K562 (cell line): ENCODE measurements at regions not wholly inside any gene's neighbourhood (a gene's known extent, or its start where the extent isn't known, plus 50 kb on each side); places are given as distances from the start of the nearest gene placed in this dataset.
A peak's percentile ranks its signal among the peaks of the same experiment; 100 is the strongest.

Source experiments
- ATAC-seq: fragments of 200-7000 bp; cut with Tn5 transposase; 3 replicates; pipeline ENCODE4 v1.9.1; 2020; ENCODE audit warnings: moderate library complexity
- BruUV-seq: library from RNA; stranded (reverse); fragments of 400-500 nt; replicated peaks from 2 replicates; lab custom pipeline; 2021; lab: Mats Ljungman, UMichigan
- CTCF ChIA-PET: fragments of 300-600 bp; formaldehyde crosslinking; extraction: SDS; loops from one replicate; lab custom pipeline; 2021; ENCODE audit warnings: low intra/inter-chr PET ratio; lab: Yijun Ruan, JAX
- POLR2A ChIA-PET: fragments of 300-600, 350-650 bp; sonication (Branson Sonifier 250); formaldehyde crosslinking; extraction: SDS; loops from one replicate; lab custom pipeline; 2021; ENCODE audit warnings: antibody characterized with exemption, inconsistent platforms; lab: Yijun Ruan, JAX
- DNase-seq, 4 experiments: peaks; one replicate each; pipeline versions ENCODE4 v3.0.0 to v3.0.0-alpha.2; 2011 to 2018; ENCODE audit warnings: low spot score in 3 of 4, mixed read lengths in 3 of 4; ENCODE audit errors: extremely low read depth in 1 of 4
- FAIRE-seq: peaks from 2 replicates; lab custom pipeline; 2011; peaks lifted over from hg19 to GRCh38; lab: Jason Lieb, UNC
- H2AFZ ChIP-seq: 2 replicates; pipeline ENCODE4 v1.6.0; 2011; ENCODE audit warnings: low read depth, low read length, control low read depth, inconsistent platforms
- H3K27ac ChIP-seq: fragments of 200-600 bp; 3 replicates; pipeline ENCODE4 v1.8.0; 2011; ENCODE audit warnings: low read depth, mild to moderate bottlenecking, control low read depth, inconsistent platforms, low read length, moderate library complexity, mixed read lengths; ENCODE audit errors: extremely low read depth
- H3K27me3 ChIP-seq, 2 experiments: fragments of 300-600 bp in 1 of 2; 2 replicates in 1 of 2; 3 replicates in 1 of 2; pipeline versions ENCODE4 v1.6.0 to v1.8.0; 2011; ENCODE audit warnings: inconsistent platforms in 2 of 2, low read length in 2 of 2, mild to moderate bottlenecking in 1 of 2, mixed read lengths in 1 of 2, moderate library complexity in 1 of 2; ENCODE audit not compliant: control insufficient read depth in 2 of 2, insufficient read depth in 2 of 2
- H3K36me3 ChIP-seq: fragments of 300-600 bp; 3 replicates; pipeline ENCODE4 v1.8.0; 2011; ENCODE audit warnings: mild to moderate bottlenecking, low read length, inconsistent platforms; ENCODE audit not compliant: control insufficient read depth, insufficient read depth
- H3K4me1 ChIP-seq, 2 experiments: fragments of 200-600 bp in 1 of 2; replicated peaks in 1 of 2; 2 replicates in 1 of 2; 3 replicates in 1 of 2; pipeline versions ENCODE4 v1.5.1 to v1.8.0; 2011; ENCODE audit warnings: inconsistent platforms in 2 of 2, low read length in 2 of 2, mild to moderate bottlenecking in 1 of 2, mixed read lengths in 1 of 2, moderate library complexity in 1 of 2; ENCODE audit not compliant: control insufficient read depth in 2 of 2, insufficient read depth in 2 of 2
- H3K4me2 ChIP-seq: 2 replicates; pipeline ENCODE4 v1.6.1; 2011; ENCODE audit warnings: low read length, control low read depth, inconsistent platforms, mixed read lengths; ENCODE audit not compliant: insufficient read depth
- H3K4me3 ChIP-seq: fragments of 200-600 bp; sonication (generic), shearing (Covaris generic); 2 replicates; pipeline ENCODE4 v1.5.1; 2016; ENCODE audit warnings: control low read depth, inconsistent platforms
- H3K79me2 ChIP-seq: fragments of 200-600 bp; 3 replicates; pipeline ENCODE4 v1.8.0; 2011; ENCODE audit warnings: low read length, inconsistent platforms; ENCODE audit not compliant: control insufficient read depth, insufficient read depth
- H3K9ac ChIP-seq, 2 experiments: 2 replicates each; pipeline versions ENCODE4 v1.6.0 to v1.6.1; 2011; ENCODE audit warnings: low read depth in 2 of 2, low read length in 2 of 2, control low read depth in 1 of 2, inconsistent platforms in 1 of 2, mild to moderate bottlenecking in 1 of 2, mixed read lengths in 1 of 2; ENCODE audit not compliant: insufficient read depth in 1 of 2
- H3K9me1 ChIP-seq: one replicate; pipeline ENCODE4 v1.6.0; 2011; ENCODE audit warnings: inconsistent platforms, mild to moderate bottlenecking, low read length, moderate library complexity; ENCODE audit not compliant: control insufficient read depth, insufficient read depth
- H3K9me3 ChIP-seq: replicated peaks from 2 replicates; pipeline ENCODE4 v1.5.1; 2011; ENCODE audit warnings: low read depth, low read length, inconsistent platforms; ENCODE audit not compliant: control insufficient read depth, insufficient read depth
- H4K20me1 ChIP-seq: replicated peaks from 2 replicates; pipeline ENCODE4 v1.6.1; 2011; ENCODE audit warnings: low read length, inconsistent platforms, mixed read lengths; ENCODE audit not compliant: control insufficient read depth, insufficient read depth
- BHLHE40 ChIP-seq: IDR thresholded peaks from 2 replicates; pipeline ENCODE4 v1.6.1; 2011; ENCODE audit warnings: low read length, improper control_type of control experiment
- E2F1 ChIP-seq: sonication (generic); formaldehyde crosslinking; IDR thresholded peaks from 2 replicates; pipeline ENCODE4 v1.8.1; 2023; ENCODE audit warnings: mild to moderate bottlenecking, missing genetic modification reagents, moderate library complexity
- WGBS: fragments of 100-300 bp; shearing (Covaris generic); methylation state at CpG from one replicate; pipeline ENCODE4 v1.1.6; 2016; ENCODE audit warnings: low coverage, mixed read lengths; ENCODE audit not compliant: insufficient coverage; ENCODE audit errors: missing lambda C conversion rate; 5-methylcytosine and 5-hydroxymethylcytosine counted together
- in situ Hi-C: fragments of 300-500 bp; cut with MboI; formaldehyde crosslinking; loops from 4 replicates; pipeline ENCODE4 v1.15.0; 2018; ENCODE audit warnings: inconsistent platforms, mixed read lengths
- intact Hi-C: fragments of 100-400 bp; cut with micrococcal nuclease; formaldehyde crosslinking; loops from 2 replicates; pipeline ENCODE4 v1.14.2; 2022
- TF ChIP-seq, protein P1 (sequence below): sonication (generic); formaldehyde crosslinking; IDR thresholded peaks from 2 replicates; pipeline ENCODE4 v1.8.1; 2023; ENCODE audit warnings: mild to moderate bottlenecking, missing genetic modification reagents

- ATAC-seq (no peak), FAIRE-seq (no peak)
- POLR2A ChIA-PET = interaction anchor here (0.7 kb wide), 1 partner anchor 548 kb away, joined by 3 read pairs; no protein-coding TSS in a partner anchor
- no peak overlapping the region for H2AFZ ChIP-seq
- peak; percentile 34; the same call in 1 of the 2 replicates for TF ChIP-seq BHLHE40
- TF ChIP-seq, protein P1, sequence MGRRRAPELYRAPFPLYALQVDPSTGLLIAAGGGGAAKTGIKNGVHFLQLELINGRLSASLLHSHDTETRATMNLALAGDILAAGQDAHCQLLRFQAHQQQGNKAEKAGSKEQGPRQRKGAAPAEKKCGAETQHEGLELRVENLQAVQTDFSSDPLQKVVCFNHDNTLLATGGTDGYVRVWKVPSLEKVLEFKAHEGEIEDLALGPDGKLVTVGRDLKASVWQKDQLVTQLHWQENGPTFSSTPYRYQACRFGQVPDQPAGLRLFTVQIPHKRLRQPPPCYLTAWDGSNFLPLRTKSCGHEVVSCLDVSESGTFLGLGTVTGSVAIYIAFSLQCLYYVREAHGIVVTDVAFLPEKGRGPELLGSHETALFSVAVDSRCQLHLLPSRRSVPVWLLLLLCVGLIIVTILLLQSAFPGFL (CRISPR knock-in tag) = no peak
- TF ChIP-seq, all 486 proteins: peak for 1
- no TSS peak for BruUV-seq
- DNase-seq = no peak
- WGBS = 69% methylated on average over 10 of the region's 10 CpGs
- Histone ChIP-seq H3K9ac (no peak overlapping the region), H3K4me2 (no peak overlapping the region), H3K36me3 (no peaks in the 10 kb centered on the region), H3K4me1 (no peaks in the 10 kb centered on the region; a peak in 1 of 5 replicates), H4K20me1 (no peaks in the 10 kb centered on the region), H3K27ac (no peak overlapping the region), H3K9me3 (no peaks in the 10 kb centered on the region), H3K9me1 (no peaks in the 10 kb centered on the region), H3K4me3 (no peak overlapping the region), H3K79me2 (no peaks in the 10 kb centered on the region), H3K27me3 (no peaks in the 10 kb centered on the region)
- intact Hi-C loops (no loop called here), in situ Hi-C loops (no loop called here)
- CTCF ChIA-PET = no interaction called here
Observed at GRCh38 chr3:72569754-72570440, 278.3 kb downstream of the SHQ1 start.

DNA sequence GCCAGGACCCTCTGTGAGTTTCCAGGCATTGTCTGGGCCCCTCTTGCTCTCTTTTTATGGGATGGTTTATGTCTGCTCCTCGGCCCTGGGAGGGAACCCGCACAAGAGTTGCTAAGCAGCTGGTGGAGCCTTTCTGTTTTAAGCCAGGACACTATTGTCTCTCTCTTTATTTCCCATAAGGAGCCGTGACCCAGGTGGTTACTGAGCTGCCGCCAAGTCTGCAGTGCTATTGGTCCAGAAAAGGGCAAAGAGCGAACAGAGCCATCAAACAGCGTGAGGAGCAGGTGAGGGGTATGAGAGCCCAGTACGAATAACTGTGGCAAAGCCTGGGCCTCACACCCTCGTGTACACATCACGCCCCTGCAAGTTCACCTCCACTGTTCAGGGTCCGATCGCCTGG lies 280.2 kb downstream of the SHQ1 start:
- ATAC-seq = no peak
- in situ Hi-C loops = no loop called here
- Histone ChIP-seq H2AFZ (no peak overlapping the region), H4K20me1 (no peaks in the 10 kb centered on the region), H3K36me3 (no peaks in the 10 kb centered on the region), H3K4me1 (no peaks in the 10 kb centered on the region), H3K9me1 (no peaks in the 10 kb centered on the region), H3K9ac (peak overlapping the region in 1 of 2 experiments; percentile 35; a peak in 1 of 4 replicates), H3K4me3 (no peak overlapping the region), H3K4me2 (no peak overlapping the region), H3K27ac (no peak overlapping the region), H3K27me3 (no peaks in the 10 kb centered on the region), H3K9me3 (no peaks in the 10 kb centered on the region), H3K79me2 (no peaks in the 10 kb centered on the region)
- CTCF ChIA-PET = no interaction called here
- DNase-seq = no peak
- POLR2A ChIA-PET = no interaction called here
- BruUV-seq = no TSS peak
- 58% methylated on average over 6 of the region's 11 CpGs for WGBS
- no peak for FAIRE-seq
- intact Hi-C loops = no loop called here
- TF ChIP-seq E2F1 (CRISPR knock-in tag) = no peak
